SK-N-SH treated with all-trans-retinoic acid at 6 μM for 48 hours (cell line): ENCODE measurements at regions not wholly inside any gene's neighbourhood (a gene's known extent, or its start where the extent isn't known, plus 50 kb on each side); places are given as distances from the start of the nearest gene placed in this dataset.

Experiments
- ARNTL ChIP-seq: fragments of 450-650 bp; formaldehyde crosslinking; IDR thresholded peaks from 2 replicates; pipeline ENCODE4 v1.5.0; 2020; ENCODE audit warnings: low read depth, mild to moderate bottlenecking, moderate library complexity, borderline replicate concordance
- BACH2 ChIP-seq: fragments of 250-450 bp; sonication (Bioruptor Pico); IDR thresholded peaks from 2 replicates; pipeline ENCODE4 v1.9.0; 2021; ENCODE audit warnings: mild to moderate bottlenecking, borderline replicate concordance
- CREB5 ChIP-seq: fragments of 250-450 bp; sonication (Bioruptor Pico); IDR thresholded peaks from 2 replicates; pipeline ENCODE4 v1.5.1; 2020; ENCODE audit warnings: low read depth, mild to moderate bottlenecking, moderate library complexity
- CSDC2 ChIP-seq: fragments of 250-450 bp; sonication (Bioruptor Pico); IDR thresholded peaks from 2 replicates; pipeline ENCODE4 v1.5.0; 2020; ENCODE audit warnings: mild to moderate bottlenecking, moderate library complexity
- ESRRG ChIP-seq: fragments of 250-450 bp; sonication (Bioruptor Pico); IDR thresholded peaks from 2 replicates; pipeline ENCODE4 v1.6.1; 2021; ENCODE audit warnings: mild to moderate bottlenecking
- GLIS3 ChIP-seq: fragments of 250-450 bp; sonication (Bioruptor Pico); IDR thresholded peaks from 2 replicates; pipeline ENCODE4 v1.5.0; 2020; ENCODE audit warnings: mild to moderate bottlenecking, moderate library complexity
- ISL1 ChIP-seq: fragments of 250-450 bp; sonication (Bioruptor Pico); IDR thresholded peaks from 2 replicates; pipeline ENCODE4 v2.1.2; 2022; ENCODE audit warnings: mild to moderate bottlenecking, moderate library complexity
- OSR1 ChIP-seq: fragments of 250-450 bp; sonication (Bioruptor Pico); IDR thresholded peaks from 2 replicates; pipeline ENCODE4 v1.8.0; 2022; ENCODE audit warnings: moderate library complexity, mild to moderate bottlenecking, inconsistent platforms
- PATZ1 ChIP-seq: fragments of 250-450 bp; sonication (Bioruptor Pico); IDR thresholded peaks from 2 replicates; pipeline ENCODE4 v1.8.0; 2020; ENCODE audit warnings: mild to moderate bottlenecking, moderate library complexity, borderline replicate concordance
- RARB ChIP-seq: fragments of 250-450 bp; sonication (Bioruptor Pico); IDR thresholded peaks from 2 replicates; pipeline ENCODE4 v1.8.0; 2021; ENCODE audit warnings: mild to moderate bottlenecking, moderate library complexity
- ZC3H10 ChIP-seq: fragments of 250-450 bp; sonication (Bioruptor Pico); IDR thresholded peaks from 2 replicates; pipeline ENCODE4 v1.5.1; 2021; ENCODE audit warnings: mild to moderate bottlenecking, moderate library complexity
- ZFP3 ChIP-seq: fragments of 250-450 bp; sonication (Bioruptor Pico); IDR thresholded peaks from 2 replicates; pipeline ENCODE4 v1.5.0; 2020; ENCODE audit warnings: mild to moderate bottlenecking, moderate library complexity
- ZFP30 ChIP-seq: fragments of 450-650 bp; formaldehyde crosslinking; IDR thresholded peaks from 2 replicates; pipeline ENCODE4 v1.5.0; 2022; ENCODE audit warnings: mild to moderate bottlenecking, moderate library complexity

DNA sequence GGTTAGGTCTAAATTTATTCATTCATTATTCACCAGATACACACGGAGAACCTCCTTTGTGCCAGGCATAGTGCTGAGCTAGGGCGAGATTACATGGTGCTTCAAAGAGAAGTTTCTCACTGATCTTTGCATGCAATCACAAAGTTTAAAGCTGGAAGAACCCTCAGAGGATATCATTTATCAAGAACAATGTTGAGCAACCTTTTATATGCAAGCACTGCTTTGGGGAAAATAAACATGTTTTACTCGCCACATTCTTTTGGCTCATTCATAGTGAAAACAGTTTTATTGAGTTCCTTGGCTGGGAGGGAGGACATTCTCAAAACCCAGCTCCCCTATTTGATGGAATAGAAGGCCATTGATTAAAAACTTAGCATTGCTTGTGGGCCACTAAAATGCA is 49.8 kb upstream of the XYLT1 start:
- TF ChIP-seq GLIS3 (no peak), ISL1 (CRISPR knock-in tag) (no peak), ARNTL (CRISPR knock-in tag) (no peak), BACH2 (CRISPR knock-in tag) (no peak), ESRRG (CRISPR knock-in tag) (no peak), ZFP30 (CRISPR knock-in tag) (no peak), CREB5 (CRISPR knock-in tag) (no peak), PATZ1 (no peak), RARB (CRISPR knock-in tag) (no peak), OSR1 (CRISPR knock-in tag) (no peak), ZFP3 (CRISPR knock-in tag) (no peak), CSDC2 (no peak), ZC3H10 (CRISPR knock-in tag) (no peak)
